ENCODE measurements at regions not wholly inside any gene's neighbourhood (a gene's known extent, or its start where the extent isn't known, plus 50 kb on each side); places are given as distances from the start of the nearest gene placed in this dataset.
"Not testable (repeated sequence)": the region's sequence is repeated elsewhere in the genome, so short reads cannot be mapped to it uniquely, and the experiment has no call there.

DNA sequence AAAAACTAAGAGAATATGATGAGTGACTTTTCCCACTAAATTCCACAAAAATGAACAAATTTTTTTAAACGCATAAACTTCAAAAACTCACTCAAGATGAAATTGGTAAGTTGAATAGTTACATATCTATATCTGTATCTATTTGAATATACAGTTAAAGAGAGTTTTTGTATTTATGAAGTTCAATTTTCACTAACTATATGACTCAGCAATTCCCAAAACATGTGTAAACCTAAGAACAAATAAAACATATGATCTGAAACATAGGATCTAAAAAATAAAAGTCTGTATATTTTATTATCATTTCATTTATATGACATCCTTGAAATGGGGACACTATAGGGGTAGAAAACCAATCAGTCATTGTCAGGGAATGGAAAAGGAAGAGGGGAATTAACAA, 105.7 kb upstream of the SNX7 start:
- no peak for TF ChIP-seq CTCF (IDR thresholded peaks at IDR 0.05; ENCODE audit: insufficient read depth, low read depth, low read length)
- no peaks in the 10 kb centered on the region for H3K27me3 ChIP-seq (ENCODE audit: control insufficient read depth, insufficient read depth, low read length)
- H3K36me3 ChIP-seq (ENCODE audit: control insufficient read depth, insufficient read depth, low read length): no peaks in the 10 kb centered on the region
- DNase-seq (ENCODE audit: low read depth): no peak
- POLR2A ChIA-PET: no interaction called here
- CTCF ChIA-PET: interaction anchor here (1.0 kb wide), 1 partner anchor 10 kb away, joined by 3 read pairs; no protein-coding TSS in a partner anchor
- no peak overlapping the region for H3K4me3 ChIP-seq (ENCODE audit: low read depth, low read length)

DNA sequence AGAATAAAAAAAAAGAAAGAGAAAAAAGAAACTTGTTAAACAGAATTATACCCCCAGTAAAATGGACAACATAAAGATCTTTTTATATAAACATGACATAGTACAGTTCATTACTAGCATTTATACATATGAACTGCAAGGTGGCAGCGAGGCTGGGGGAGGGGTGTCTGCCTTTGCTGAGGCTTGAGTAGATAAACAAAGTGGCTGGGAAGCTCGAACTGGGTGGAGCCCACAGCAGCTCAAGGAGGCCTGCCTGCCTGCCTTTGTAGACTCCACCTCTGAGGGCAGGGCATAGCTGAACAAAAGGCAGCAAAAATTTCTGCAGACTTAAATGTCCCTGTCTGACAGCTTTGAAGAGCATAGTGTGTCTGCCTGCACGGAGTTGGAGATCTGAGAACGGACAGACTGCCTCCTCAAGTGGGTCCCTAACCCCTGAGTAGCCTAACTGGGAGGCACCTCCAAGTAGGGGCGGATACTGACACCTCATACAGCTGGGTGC, 108.9 kb upstream of the SNX7 start:
- H3K36me3 ChIP-seq (ENCODE audit: control insufficient read depth, insufficient read depth, low read length); DNase-seq (ENCODE audit: low read depth); CTCF ChIA-PET; H3K4me3 ChIP-seq (ENCODE audit: low read depth, low read length); H3K27me3 ChIP-seq (ENCODE audit: control insufficient read depth, insufficient read depth, low read length); POLR2A ChIA-PET: not testable (repeated sequence)

DNA sequence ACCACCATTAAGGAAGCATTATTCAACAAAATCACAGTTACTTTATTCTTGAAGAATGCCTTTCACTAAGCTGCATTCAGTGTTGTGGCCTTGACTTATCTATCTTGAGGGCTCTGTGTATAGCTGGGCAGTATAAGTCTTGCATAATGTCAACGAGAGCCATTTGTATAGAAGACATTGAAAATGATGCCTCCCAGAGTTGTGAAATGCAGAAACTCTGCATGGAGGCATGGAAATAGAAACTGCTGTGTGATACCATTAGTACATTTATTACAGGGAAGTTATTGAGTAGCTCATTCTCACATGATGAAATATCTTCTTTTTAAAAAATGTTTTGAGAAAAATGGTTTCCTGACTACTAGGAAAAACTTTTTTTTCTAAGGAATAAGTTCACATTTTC, 111.4 kb upstream of the SNX7 start:
- no peak for DNase-seq (ENCODE audit: low read depth)
- no peak for TF ChIP-seq CTCF (IDR thresholded peaks at IDR 0.05; ENCODE audit: insufficient read depth, low read depth, low read length)
- H3K27me3 ChIP-seq (ENCODE audit: control insufficient read depth, insufficient read depth, low read length): no peaks in the 10 kb centered on the region
- POLR2A ChIA-PET: no interaction called here
- CTCF ChIA-PET: interaction anchor here (0.6 kb wide), 1 partner anchor 10 kb away, joined by 3 read pairs; no protein-coding TSS in a partner anchor
- H3K4me3 ChIP-seq (ENCODE audit: low read depth, low read length): no peak overlapping the region
- H3K36me3 ChIP-seq (ENCODE audit: control insufficient read depth, insufficient read depth, low read length): no peaks in the 10 kb centered on the region

GRCh38 chr1:98546319-98546718, 115.2 kb upstream of the SNX7 start:
- no peak overlapping the region for H3K4me3 ChIP-seq (ENCODE audit: low read depth, low read length)
- ChIA-PET CTCF (interaction anchor here (0.6 kb wide), 1 partner anchor 1174 kb away, joined by 3 read pairs; no protein-coding TSS in a partner anchor), POLR2A (no interaction called here)
- no peak for DNase-seq (ENCODE audit: low read depth)
- H3K36me3 ChIP-seq (ENCODE audit: control insufficient read depth, insufficient read depth, low read length): no peaks in the 10 kb centered on the region
- no peaks in the 10 kb centered on the region for H3K27me3 ChIP-seq (ENCODE audit: control insufficient read depth, insufficient read depth, low read length)
- TF ChIP-seq CTCF (IDR thresholded peaks at IDR 0.05; ENCODE audit: insufficient read depth, low read depth, low read length): no peak

DNA sequence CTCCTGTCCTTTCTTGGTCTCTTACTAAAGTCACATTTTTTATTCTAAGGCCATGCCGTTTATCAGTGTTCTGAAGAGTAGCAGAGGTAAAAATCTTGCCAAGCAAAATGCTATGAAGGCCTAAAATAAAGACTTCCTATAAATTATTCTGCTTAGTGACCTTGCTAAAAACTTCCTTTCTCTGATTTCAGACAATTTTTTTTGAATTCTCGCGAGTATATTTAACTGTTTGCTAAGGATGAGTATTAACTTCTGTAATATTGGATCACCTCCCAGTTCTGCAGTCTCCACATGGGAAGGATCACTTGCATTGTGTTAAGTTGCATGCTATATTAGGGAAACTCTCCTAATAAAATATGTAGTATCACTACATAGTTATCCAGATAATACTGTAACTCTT, 123.4 kb upstream of the SNX7 start:
- ChIA-PET POLR2A (no interaction called here), CTCF (no interaction called here)
- Histone ChIP-seq H3K36me3 (ENCODE audit: control insufficient read depth, insufficient read depth, low read length) (no peaks in the 10 kb centered on the region), H3K27me3 (ENCODE audit: control insufficient read depth, insufficient read depth, low read length) (no peaks in the 10 kb centered on the region), H3K4me3 (ENCODE audit: low read depth, low read length) (no peak overlapping the region)
- TF ChIP-seq CTCF (IDR thresholded peaks at IDR 0.05; ENCODE audit: insufficient read depth, low read depth, low read length): no peak
- no peak for DNase-seq (ENCODE audit: low read depth)

DNA sequence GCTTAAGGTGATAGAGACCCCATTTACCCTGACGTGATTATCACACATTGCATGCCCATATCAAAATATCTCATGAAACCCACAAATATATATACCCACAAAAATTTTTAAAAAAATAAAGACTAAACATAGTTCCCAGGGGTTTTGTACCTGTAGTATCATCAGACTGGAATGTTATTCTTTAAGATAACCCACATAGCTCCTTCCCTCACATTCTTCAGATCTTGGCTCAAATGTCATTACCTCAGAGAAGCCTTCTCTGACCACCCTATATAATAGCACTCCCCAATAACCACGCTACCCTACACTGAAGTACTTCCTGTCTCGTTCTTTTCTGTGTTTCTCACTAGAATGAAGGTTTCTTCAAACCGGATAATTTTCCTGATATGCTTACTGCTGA, 138.3 kb upstream of the SNX7 start:
- H3K27me3 ChIP-seq (ENCODE audit: control insufficient read depth, insufficient read depth, low read length): no peaks in the 10 kb centered on the region; the same call in none of the 2 replicates
- ChIA-PET POLR2A (no interaction called here), CTCF (no interaction called here)
- TF ChIP-seq CTCF (IDR thresholded peaks at IDR 0.05; ENCODE audit: insufficient read depth, low read depth, low read length): no peak
- no peak overlapping the region for H3K4me3 ChIP-seq (ENCODE audit: low read depth, low read length)
- H3K36me3 ChIP-seq (ENCODE audit: control insufficient read depth, insufficient read depth, low read length): no peaks in the 10 kb centered on the region
- no peak for DNase-seq (ENCODE audit: low read depth)
